Spleen (tissue), 11 donors: ENCODE measurements at regions not wholly inside any gene's neighbourhood (a gene's known extent, or its start where the extent isn't known, plus 50 kb on each side); places are given as distances from the start of the nearest gene placed in this dataset.
A peak's percentile ranks its signal among the peaks of the same experiment; 100 is the strongest.

Source experiments
- DNase-seq: peaks from one replicate; pipeline ENCODE4 v3.0.0-alpha.2; 2020
- H3K27ac ChIP-seq, 8 donors: fragments of 200-600 bp; sonication (generic) in 7 of 8; 1 replicate in 4 of 8; 2 replicates in 4 of 8; pipeline versions ENCODE4 v1.5.0 to v1.8.0; 2016 to 2021; ENCODE audit warnings: inconsistent platforms in 4 of 8, mild to moderate bottlenecking in 4 of 8, moderate library complexity in 1 of 8
- H3K27me3 ChIP-seq, 7 donors: fragments of 200-600 bp; sonication (generic) in 6 of 7; replicated peaks in 1 of 7; 1 replicate in 4 of 7; 2 replicates in 3 of 7; pipeline versions ENCODE4 v1.5.0 to v1.8.0; 2016 to 2021; ENCODE audit warnings: inconsistent platforms in 3 of 7, mild to moderate bottlenecking in 1 of 7
- H3K36me3 ChIP-seq, 6 donors: fragments of 200-600 bp; sonication (generic) in 5 of 6; 1 replicate in 4 of 6; 2 replicates in 2 of 6; pipeline versions ENCODE4 v1.5.0 to v1.8.0; 2016 to 2021; ENCODE audit warnings: inconsistent platforms in 2 of 6
- H3K4me1 ChIP-seq, 6 donors: fragments of 200-600 bp; sonication (generic) in 5 of 6; 1 replicate in 3 of 6; 2 replicates in 3 of 6; pipeline versions ENCODE4 v1.5.0 to v1.8.0; 2016 to 2021; ENCODE audit warnings: inconsistent platforms in 3 of 6
- H3K4me3 ChIP-seq, 8 donors: fragments of 200-600 bp; sonication (generic) in 7 of 8; 1 replicate in 4 of 8; 2 replicates in 4 of 8; pipeline versions ENCODE4 v1.5.0 to v1.8.0; 2016 to 2021; ENCODE audit warnings: inconsistent platforms in 4 of 8, mild to moderate bottlenecking in 4 of 8, moderate library complexity in 2 of 8
- H3K9me3 ChIP-seq, 8 donors: fragments of 200-600 bp; sonication (generic) in 7 of 8; 1 replicate in 4 of 8; 2 replicates in 4 of 8; pipeline versions ENCODE4 v1.5.0 to v1.8.0; 2016 to 2021; ENCODE audit warnings: inconsistent platforms in 4 of 8
- POLR2A ChIP-seq, 3 donors: fragments of 450-650 bp; IDR thresholded peaks; one replicate each; pipeline ENCODE4 v1.5.1; 2017; ENCODE audit warnings: antibody characterized with exemption in 3 of 3, mild to moderate bottlenecking in 1 of 3
- POLR2AphosphoS5 ChIP-seq, 3 donors: sonication (generic); formaldehyde crosslinking; IDR thresholded peaks; one replicate each; pipeline ENCODE4 v1.5.1; 2017; ENCODE audit warnings: antibody characterized with exemption in 3 of 3
- WGBS, 5 donors: extraction: QIAGEN DNeasy Blood & Tissue Kit in 3 of 5; methylation state at CpG; one replicate each; pipeline versions ENCODE4 v1.1.5 to v1.1.7; 2013 to 2018; 5-methylcytosine and 5-hydroxymethylcytosine counted together
- intact Hi-C: fragments of 100-400 bp; cut with DNase I; formaldehyde crosslinking; loops from one replicate; pipeline ENCODE4 v1.15.0; 2023; ENCODE audit warnings: low total_unique reads
- TF ChIP-seq, protein P1 (sequence below), 11 experiments: fragments of 200-600 bp in 7 of 11; fragments of 450-650 bp in 4 of 11; sonication (generic) in 4 of 11; IDR thresholded peaks in 8 of 11; conservative IDR thresholded peaks in 3 of 11; 1 replicate in 7 of 11; 2 replicates in 4 of 11; pipeline versions ENCODE4 v1.4.0 to v1.8.0; 2016 to 2021; ENCODE audit warnings: antibody characterized with exemption in 11 of 11, inconsistent platforms in 4 of 11, mild to moderate bottlenecking in 1 of 11
- donor health status: healthy with polysubstance abuse.
- donor health status: DM: no; HTN: no; CAD: no; lungs with moderate emphysema.
- donor health status: DM: no; HTN: no; CAD: no.
- donor health status: Bipolar disorder and iron deficiency.
- donor health status: healthy.
- donor health status: DM: no; HTN: no; CAD: no.
- donor health status: DM: yes; HTN: yes; CAD: no.

DNA sequence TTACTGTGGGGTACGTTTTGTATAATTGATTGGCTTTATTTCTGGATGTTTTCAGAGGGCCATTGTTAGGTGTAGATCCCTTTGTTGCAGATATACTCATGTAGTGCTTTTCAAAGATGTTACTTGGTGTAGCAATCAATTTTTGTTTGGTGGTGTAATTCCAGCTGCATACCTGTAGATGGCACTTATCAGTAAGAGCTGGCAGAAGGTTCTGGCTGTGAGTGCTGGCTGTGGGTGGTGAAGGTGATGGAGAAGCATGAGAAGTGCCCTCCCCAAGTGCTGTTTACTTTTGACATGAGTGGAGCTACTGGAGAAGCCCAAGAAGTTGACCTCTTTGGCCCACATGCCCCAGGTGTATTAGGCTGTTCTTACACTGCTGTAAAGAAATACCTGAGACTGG is 1074.9 kb downstream of the FAM181B start:
- TF ChIP-seq POLR2AphosphoS5 (IDR thresholded peaks at IDR 0.05): no peak
- no peak for TF ChIP-seq POLR2A (IDR thresholded peaks at IDR 0.05)
- TF ChIP-seq, protein P1, sequence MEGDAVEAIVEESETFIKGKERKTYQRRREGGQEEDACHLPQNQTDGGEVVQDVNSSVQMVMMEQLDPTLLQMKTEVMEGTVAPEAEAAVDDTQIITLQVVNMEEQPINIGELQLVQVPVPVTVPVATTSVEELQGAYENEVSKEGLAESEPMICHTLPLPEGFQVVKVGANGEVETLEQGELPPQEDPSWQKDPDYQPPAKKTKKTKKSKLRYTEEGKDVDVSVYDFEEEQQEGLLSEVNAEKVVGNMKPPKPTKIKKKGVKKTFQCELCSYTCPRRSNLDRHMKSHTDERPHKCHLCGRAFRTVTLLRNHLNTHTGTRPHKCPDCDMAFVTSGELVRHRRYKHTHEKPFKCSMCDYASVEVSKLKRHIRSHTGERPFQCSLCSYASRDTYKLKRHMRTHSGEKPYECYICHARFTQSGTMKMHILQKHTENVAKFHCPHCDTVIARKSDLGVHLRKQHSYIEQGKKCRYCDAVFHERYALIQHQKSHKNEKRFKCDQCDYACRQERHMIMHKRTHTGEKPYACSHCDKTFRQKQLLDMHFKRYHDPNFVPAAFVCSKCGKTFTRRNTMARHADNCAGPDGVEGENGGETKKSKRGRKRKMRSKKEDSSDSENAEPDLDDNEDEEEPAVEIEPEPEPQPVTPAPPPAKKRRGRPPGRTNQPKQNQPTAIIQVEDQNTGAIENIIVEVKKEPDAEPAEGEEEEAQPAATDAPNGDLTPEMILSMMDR (IDR thresholded peaks at IDR 0.05 in 8 of 11, conservative IDR thresholded peaks at IDR 0.05 in 3 of 11): peak in 1 of 11 experiments; percentile 22
- no peak overlapping the region for H3K4me3 ChIP-seq
- no peak overlapping the region for H3K27ac ChIP-seq
- WGBS, 5 donors: 42 to 59% (median 46%) methylated on average over 1 of the region's 1 CpG
- intact Hi-C loops: no loop called here
- no peaks in the 10 kb centered on the region for H3K27me3 ChIP-seq
- H3K9me3 ChIP-seq: peaks cover 0 to 38% (median 9%) of the 10 kb centered on the region in 8 donors
- DNase-seq: no peak
- H3K36me3 ChIP-seq: no peaks in the 10 kb centered on the region
- H3K4me1 ChIP-seq: no peaks in the 10 kb centered on the region

DNA sequence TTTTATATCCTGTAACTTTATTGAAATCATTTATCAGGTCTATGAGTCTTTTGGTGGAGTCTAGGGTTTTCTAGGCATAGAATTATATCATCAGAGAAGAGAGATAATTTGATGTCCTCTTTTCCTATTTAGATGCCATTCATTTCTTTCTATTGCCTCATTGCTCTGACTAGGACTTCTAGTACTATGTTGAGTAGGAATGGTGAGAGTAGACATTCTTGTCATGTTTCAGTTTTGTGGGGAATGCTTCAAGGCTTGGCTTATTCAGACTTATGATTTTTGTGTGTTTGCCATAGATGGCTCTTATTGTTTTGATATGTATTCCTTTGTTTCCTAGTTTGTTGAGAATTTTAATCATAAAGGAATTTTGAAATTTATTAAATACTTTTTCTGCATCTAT is 1078.3 kb downstream of the FAM181B start:
- H3K4me3 ChIP-seq: no peak overlapping the region
- intact Hi-C loops: no loop called here

GRCh38 chr11:81647374-81647773 is 1086.3 kb downstream of the FAM181B start:
- no peak for DNase-seq
- intact Hi-C loops: no loop called here
- 49 to 68% (median 61%) methylated on average over 3 of the region's 3 CpGs for WGBS, 5 donors

More for the DNA sequence above, 1078.3 kb downstream of the FAM181B start:
- no peak for DNase-seq
- Histone ChIP-seq H3K27me3 (no peaks in the 10 kb centered on the region), H3K27ac (no peak overlapping the region), H3K36me3 (no peaks in the 10 kb centered on the region), H3K4me1 (no peaks in the 10 kb centered on the region), H3K9me3 (peaks cover 0 to 38% (median 9%) of the 10 kb centered on the region in 8 donors)
- no peak for TF ChIP-seq POLR2AphosphoS5 (IDR thresholded peaks at IDR 0.05)
- TF ChIP-seq POLR2A (IDR thresholded peaks at IDR 0.05): no peak
- TF ChIP-seq, protein P1 (IDR thresholded peaks at IDR 0.05 in 8 of 11, conservative IDR thresholded peaks at IDR 0.05 in 3 of 11): no peak

GRCh38 chr11:81644239-81644840 is 1089.3 kb downstream of the FAM181B start:
- TF ChIP-seq, protein P1 (IDR thresholded peaks at IDR 0.05 in 8 of 11, conservative IDR thresholded peaks at IDR 0.05 in 3 of 11): peak in 9 of 11 experiments; percentile 22 to 69 (median 61)
- no peak for TF ChIP-seq POLR2A (IDR thresholded peaks at IDR 0.05)
- WGBS, 5 donors: 52 to 65% (median 63%) methylated on average over 1 of the region's 1 CpG
- Histone ChIP-seq H3K27ac (no peak overlapping the region), H3K36me3 (no peaks in the 10 kb centered on the region), H3K4me3 (no peak overlapping the region), H3K4me1 (no peaks in the 10 kb centered on the region), H3K9me3 (no peaks in the 10 kb centered on the region), H3K27me3 (peaks cover 0 to 12% (median 0%) of the 10 kb centered on the region in 7 donors)
- no peak for DNase-seq
- intact Hi-C loops: loop anchor here (5.0 kb wide), 1 partner anchor 583 kb away; no protein-coding TSS in a partner anchor

More at GRCh38 chr11:81647374-81647773, 1086.3 kb downstream of the FAM181B start:
- Histone ChIP-seq H3K27me3 (peaks cover 0 to 12% (median 0%) of the 10 kb centered on the region in 7 donors), H3K9me3 (no peaks in the 10 kb centered on the region), H3K4me3 (no peak overlapping the region), H3K36me3 (no peaks in the 10 kb centered on the region), H3K4me1 (no peaks in the 10 kb centered on the region), H3K27ac (no peak overlapping the region)
- TF ChIP-seq POLR2AphosphoS5 (IDR thresholded peaks at IDR 0.05) (no peak), POLR2A (IDR thresholded peaks at IDR 0.05) (no peak)
- TF ChIP-seq, protein P1 (IDR thresholded peaks at IDR 0.05 in 8 of 11, conservative IDR thresholded peaks at IDR 0.05 in 3 of 11): no peak
